LNCaP clone FGC (cell line): ENCODE measurements at regions not wholly inside any gene's neighbourhood (a gene's known extent, or its start where the extent isn't known, plus 50 kb on each side); places are given as distances from the start of the nearest gene placed in this dataset.

ENCODE experiments used
- DNase-seq: peaks from one replicate; pipeline ENCODE4 v3.0.0-alpha.2; 2011; ENCODE audit warnings: low read depth
- H3K4me3 ChIP-seq: 2 replicates; pipeline ENCODE4 v1.5.1; 2011; ENCODE audit warnings: mild to moderate bottlenecking, low read depth, low read length, control low read depth
- TF ChIP-seq, protein P1 (sequence below): IDR thresholded peaks from 2 replicates; pipeline ENCODE4 v1.5.1; 2012; ENCODE audit warnings: mild to moderate bottlenecking; ENCODE audit not compliant: control insufficient read depth, insufficient read depth; ENCODE audit errors: extremely low read depth

DNA sequence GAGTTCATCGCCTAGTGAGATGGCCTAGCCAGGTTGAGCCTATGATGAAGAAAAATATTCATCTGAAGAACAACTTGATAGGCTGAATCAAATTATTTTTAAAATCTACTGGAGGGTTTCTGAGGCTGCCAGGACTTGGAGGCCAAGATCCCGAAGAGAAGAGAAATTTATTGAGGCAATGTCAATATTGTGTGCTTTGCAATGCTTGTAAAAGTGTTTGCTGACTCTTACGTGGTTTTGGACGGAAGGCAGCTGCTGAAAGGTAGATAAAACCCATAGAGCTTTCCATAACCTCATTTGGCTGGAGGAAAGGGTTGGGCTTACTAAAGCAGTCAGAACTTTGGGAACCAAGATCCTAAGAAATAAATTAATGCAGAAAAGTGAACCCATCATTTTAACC lies 361.0 kb upstream of the IL12A start:
- no peak overlapping the region for H3K4me3 ChIP-seq
- TF ChIP-seq, protein P1, sequence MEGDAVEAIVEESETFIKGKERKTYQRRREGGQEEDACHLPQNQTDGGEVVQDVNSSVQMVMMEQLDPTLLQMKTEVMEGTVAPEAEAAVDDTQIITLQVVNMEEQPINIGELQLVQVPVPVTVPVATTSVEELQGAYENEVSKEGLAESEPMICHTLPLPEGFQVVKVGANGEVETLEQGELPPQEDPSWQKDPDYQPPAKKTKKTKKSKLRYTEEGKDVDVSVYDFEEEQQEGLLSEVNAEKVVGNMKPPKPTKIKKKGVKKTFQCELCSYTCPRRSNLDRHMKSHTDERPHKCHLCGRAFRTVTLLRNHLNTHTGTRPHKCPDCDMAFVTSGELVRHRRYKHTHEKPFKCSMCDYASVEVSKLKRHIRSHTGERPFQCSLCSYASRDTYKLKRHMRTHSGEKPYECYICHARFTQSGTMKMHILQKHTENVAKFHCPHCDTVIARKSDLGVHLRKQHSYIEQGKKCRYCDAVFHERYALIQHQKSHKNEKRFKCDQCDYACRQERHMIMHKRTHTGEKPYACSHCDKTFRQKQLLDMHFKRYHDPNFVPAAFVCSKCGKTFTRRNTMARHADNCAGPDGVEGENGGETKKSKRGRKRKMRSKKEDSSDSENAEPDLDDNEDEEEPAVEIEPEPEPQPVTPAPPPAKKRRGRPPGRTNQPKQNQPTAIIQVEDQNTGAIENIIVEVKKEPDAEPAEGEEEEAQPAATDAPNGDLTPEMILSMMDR, result no peak
- DNase-seq, result peak; percentile 96

GRCh38 chr3:159629329-159630084 lies 359.1 kb upstream of the IL12A start:
- H3K4me3 ChIP-seq, result no peak overlapping the region
- TF ChIP-seq, protein P1, result no peak
- DNase-seq, result no peak

- H3K4me3 ChIP-seq, result no peak overlapping the region
- DNase-seq, result no peak
- TF ChIP-seq, protein P1, result no peak
Observed at GRCh38 chr3:159631226-159631625, 357.4 kb upstream of the IL12A start.

- no peak overlapping the region for H3K4me3 ChIP-seq
- no peak for DNase-seq
- TF ChIP-seq, protein P1, result no peak
Observed at GRCh38 chr3:159632128-159632527, 356.5 kb upstream of the IL12A start.

DNA sequence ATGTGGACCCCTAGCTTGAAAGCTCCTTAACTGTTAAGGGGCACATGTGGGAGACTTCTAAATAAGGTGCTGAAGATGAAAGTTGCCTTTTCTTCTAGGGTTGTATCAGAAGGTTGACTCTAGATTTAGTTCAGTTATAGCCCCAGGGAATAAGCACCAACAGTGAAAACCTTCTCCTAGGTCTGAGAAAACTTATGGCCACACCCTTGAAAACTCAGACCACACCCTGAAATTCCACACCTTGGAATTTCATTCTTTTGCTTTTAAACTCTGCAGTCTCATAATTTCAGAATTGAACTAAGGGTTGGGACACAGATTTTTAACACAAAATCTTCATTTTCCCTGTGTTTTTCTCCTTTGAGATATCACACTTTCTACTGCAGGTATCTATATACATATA lies 355.8 kb upstream of the IL12A start:
- DNase-seq, result no peak
- no peak overlapping the region for H3K4me3 ChIP-seq
- TF ChIP-seq, protein P1, result no peak

DNA sequence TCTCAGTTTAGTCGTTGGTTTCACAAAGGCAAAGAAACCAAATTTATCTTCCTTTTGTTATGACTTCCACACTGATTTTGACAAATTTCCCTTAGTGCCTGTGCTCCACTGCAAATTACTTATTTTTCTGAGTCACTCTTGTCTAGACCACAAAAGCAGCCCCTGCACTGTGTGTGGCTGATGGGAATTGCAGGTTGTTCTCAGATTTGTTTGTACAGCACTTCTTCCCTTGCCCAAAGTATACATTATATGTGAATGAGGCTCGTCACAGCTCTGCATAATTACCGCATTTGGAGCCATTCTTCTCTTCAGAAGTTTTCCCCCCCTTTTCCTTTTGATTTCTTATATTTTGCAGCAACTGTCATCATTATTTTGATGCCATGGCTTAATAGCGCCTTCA lies 354.2 kb upstream of the IL12A start:
- no peak for DNase-seq
- H3K4me3 ChIP-seq, result no peak overlapping the region
- TF ChIP-seq, protein P1, result no peak
